HG03432 (cell line): ENCODE measurements at regions not wholly inside any gene's neighbourhood (a gene's known extent, or its start where the extent isn't known, plus 50 kb on each side); places are given as distances from the start of the nearest gene placed in this dataset.

Source experiments
- ATAC-seq: cut with Tn5 transposase; IDR thresholded peaks from one replicate; pipeline ENCODE4 v1.9.1; 2021; ENCODE audit warnings: mild to moderate bottlenecking, moderate library complexity; ENCODE audit not compliant: unreplicated experiment

- ATAC-seq: no peak
These were observed 742.7 kb downstream of the VRK1 start for GRCh38 chr14:97539884-97540283.

GRCh38 chr14:97543221-97543620 lies 746.0 kb downstream of the VRK1 start:
- ATAC-seq: no peak

GRCh38 chr14:97543816-97544215 lies 746.6 kb downstream of the VRK1 start:
- ATAC-seq: no peak

- ATAC-seq: no peak
These were observed 747.4 kb downstream of the VRK1 start for GRCh38 chr14:97544571-97544970.

GRCh38 chr14:97546491-97547230 lies 749.5 kb downstream of the VRK1 start:
- no peak for ATAC-seq

- ATAC-seq: no peak
These were observed 753.3 kb downstream of the VRK1 start for GRCh38 chr14:97550463-97550862.

- ATAC-seq: no peak
These were observed 757.4 kb downstream of the VRK1 start for GRCh38 chr14:97554597-97554996.

GRCh38 chr14:97564334-97564733 lies 767.2 kb downstream of the VRK1 start:
- ATAC-seq: no peak

GRCh38 chr14:97571201-97571600 lies 774.0 kb downstream of the VRK1 start:
- ATAC-seq: no peak

GRCh38 chr14:97571866-97572555 lies 774.8 kb downstream of the VRK1 start:
- no peak for ATAC-seq

GRCh38 chr14:97572583-97573458 lies 775.6 kb downstream of the VRK1 start:
- ATAC-seq: no peak

GRCh38 chr14:97575677-97576076 lies 778.5 kb downstream of the VRK1 start:
- ATAC-seq: no peak

- ATAC-seq: no peak
These were observed 781.9 kb downstream of the VRK1 start for GRCh38 chr14:97578982-97579548.

GRCh38 chr14:97581016-97581415 lies 783.8 kb downstream of the VRK1 start:
- no peak for ATAC-seq

- ATAC-seq: no peak
These were observed 784.8 kb downstream of the VRK1 start for GRCh38 chr14:97582022-97582421.

GRCh38 chr14:97584528-97584927 lies 787.3 kb downstream of the VRK1 start:
- ATAC-seq: no peak

- no peak for ATAC-seq
These were observed 795.3 kb downstream of the VRK1 start for GRCh38 chr14:97592341-97592980.

- ATAC-seq: no peak
These were observed 797.1 kb downstream of the VRK1 start for GRCh38 chr14:97594306-97594705.

- ATAC-seq: no peak
These were observed 805.4 kb downstream of the VRK1 start for GRCh38 chr14:97602438-97603117.

GRCh38 chr14:97603201-97603600 lies 806.0 kb downstream of the VRK1 start:
- no peak for ATAC-seq
